SK-N-SH treated with all-trans-retinoic acid at 6 μM for 48 hours (cell line): ENCODE measurements at regions not wholly inside any gene's neighbourhood (a gene's known extent, or its start where the extent isn't known, plus 50 kb on each side); places are given as distances from the start of the nearest gene placed in this dataset.

ENCODE experiments used
- ATAC-seq: fragments of 200-7000 bp; cut with Tn5 transposase; 3 replicates; pipeline ENCODE4 v1.9.1; 2020; ENCODE audit warnings: mild to moderate bottlenecking, moderate library complexity
- ARNTL ChIP-seq: fragments of 450-650 bp; formaldehyde crosslinking; IDR thresholded peaks from 2 replicates; pipeline ENCODE4 v1.5.0; 2020; ENCODE audit warnings: low read depth, mild to moderate bottlenecking, moderate library complexity, borderline replicate concordance
- BACH2 ChIP-seq: fragments of 250-450 bp; sonication (Bioruptor Pico); IDR thresholded peaks from 2 replicates; pipeline ENCODE4 v1.9.0; 2021; ENCODE audit warnings: mild to moderate bottlenecking, borderline replicate concordance
- CREB5 ChIP-seq: fragments of 250-450 bp; sonication (Bioruptor Pico); IDR thresholded peaks from 2 replicates; pipeline ENCODE4 v1.5.1; 2020; ENCODE audit warnings: low read depth, mild to moderate bottlenecking, moderate library complexity
- CSRNP3 ChIP-seq: fragments of 250-450 bp; sonication (Bioruptor Pico); IDR thresholded peaks from 2 replicates; pipeline ENCODE4 v1.5.1; 2021; ENCODE audit warnings: mild to moderate bottlenecking, moderate library complexity
- ESRRG ChIP-seq: fragments of 250-450 bp; sonication (Bioruptor Pico); IDR thresholded peaks from 2 replicates; pipeline ENCODE4 v1.6.1; 2021; ENCODE audit warnings: mild to moderate bottlenecking
- GLIS3 ChIP-seq: fragments of 250-450 bp; sonication (Bioruptor Pico); IDR thresholded peaks from 2 replicates; pipeline ENCODE4 v1.5.0; 2020; ENCODE audit warnings: mild to moderate bottlenecking, moderate library complexity
- OSR1 ChIP-seq: fragments of 250-450 bp; sonication (Bioruptor Pico); IDR thresholded peaks from 2 replicates; pipeline ENCODE4 v1.8.0; 2022; ENCODE audit warnings: moderate library complexity, mild to moderate bottlenecking, inconsistent platforms
- PATZ1 ChIP-seq: fragments of 250-450 bp; sonication (Bioruptor Pico); IDR thresholded peaks from 2 replicates; pipeline ENCODE4 v1.8.0; 2020; ENCODE audit warnings: mild to moderate bottlenecking, moderate library complexity, borderline replicate concordance
- POU6F1 ChIP-seq: fragments of 250-450 bp; sonication (Bioruptor Pico); IDR thresholded peaks from 2 replicates; pipeline ENCODE4 v1.8.0; 2021; ENCODE audit warnings: low read depth, mild to moderate bottlenecking, moderate library complexity, borderline replicate concordance
- PPARA ChIP-seq: fragments of 250-450 bp; sonication (Bioruptor Pico); IDR thresholded peaks from 2 replicates; pipeline ENCODE4 v1.5.0; 2020; ENCODE audit warnings: mild to moderate bottlenecking, borderline replicate concordance
- RARB ChIP-seq: fragments of 250-450 bp; sonication (Bioruptor Pico); IDR thresholded peaks from 2 replicates; pipeline ENCODE4 v1.8.0; 2021; ENCODE audit warnings: mild to moderate bottlenecking, moderate library complexity
- SNAI2 ChIP-seq: fragments of 250-450 bp; sonication (Bioruptor Pico); IDR thresholded peaks from 2 replicates; pipeline ENCODE4 v1.5.0; 2020; ENCODE audit warnings: mild to moderate bottlenecking, moderate library complexity
- TCF4 ChIP-seq: fragments of 250-450 bp; sonication (Bioruptor Pico); IDR thresholded peaks from 2 replicates; pipeline ENCODE4 v1.8.0; 2021; ENCODE audit warnings: mild to moderate bottlenecking, moderate library complexity, borderline replicate concordance
- TOX ChIP-seq: fragments of 250-450 bp; sonication (Bioruptor Pico); IDR thresholded peaks from 2 replicates; pipeline ENCODE4 v1.8.0; 2021; ENCODE audit warnings: mild to moderate bottlenecking, moderate library complexity, borderline replicate concordance
- TSHZ2 ChIP-seq: fragments of 250-450 bp; sonication (Bioruptor Pico); IDR thresholded peaks from 2 replicates; pipeline ENCODE4 v1.5.0; 2020; ENCODE audit warnings: mild to moderate bottlenecking, moderate library complexity
- ZC3H10 ChIP-seq: fragments of 250-450 bp; sonication (Bioruptor Pico); IDR thresholded peaks from 2 replicates; pipeline ENCODE4 v1.5.1; 2021; ENCODE audit warnings: mild to moderate bottlenecking, moderate library complexity
- ZFP3 ChIP-seq: fragments of 250-450 bp; sonication (Bioruptor Pico); IDR thresholded peaks from 2 replicates; pipeline ENCODE4 v1.5.0; 2020; ENCODE audit warnings: mild to moderate bottlenecking, moderate library complexity
- ZFP30 ChIP-seq: fragments of 450-650 bp; formaldehyde crosslinking; IDR thresholded peaks from 2 replicates; pipeline ENCODE4 v1.5.0; 2022; ENCODE audit warnings: mild to moderate bottlenecking, moderate library complexity
- ZNF565 ChIP-seq: fragments of 450-650 bp; formaldehyde crosslinking; conservative IDR thresholded peaks from 2 replicates; pipeline ENCODE4 v1.5.0; 2020; ENCODE audit warnings: low read depth, mild to moderate bottlenecking, moderate library complexity
- ZNF8 ChIP-seq: fragments of 450-650 bp; formaldehyde crosslinking; IDR thresholded peaks from 2 replicates; pipeline ENCODE4 v1.5.0; 2020; ENCODE audit warnings: mild to moderate bottlenecking, moderate library complexity

- no peak for ATAC-seq
These were observed 88.3 kb upstream of the PTCH1 start for GRCh38 chr9:95605101-95605500.

GRCh38 chr9:95598236-95598635 is 81.5 kb upstream of the PTCH1 start:
- no peak for ATAC-seq
- TF ChIP-seq POU6F1 (CRISPR knock-in tag): no peak
- TF ChIP-seq TOX (CRISPR knock-in tag): no peak
- no peak for TF ChIP-seq TCF4 (CRISPR knock-in tag)
- TF ChIP-seq BACH2 (CRISPR knock-in tag): no peak
- TF ChIP-seq CSRNP3 (CRISPR knock-in tag): no peak
- no peak for TF ChIP-seq ZFP30 (CRISPR knock-in tag)
- no peak for TF ChIP-seq OSR1 (CRISPR knock-in tag)

More at GRCh38 chr9:95605101-95605500, 88.3 kb upstream of the PTCH1 start:
- no peak for TF ChIP-seq CREB5 (CRISPR knock-in tag)
- no peak for TF ChIP-seq TCF4 (CRISPR knock-in tag)
- no peak for TF ChIP-seq TOX (CRISPR knock-in tag)
- TF ChIP-seq PPARA (CRISPR knock-in tag): no peak
- no peak for TF ChIP-seq OSR1 (CRISPR knock-in tag)
- no peak for TF ChIP-seq ESRRG (CRISPR knock-in tag)
- no peak for TF ChIP-seq ZC3H10 (CRISPR knock-in tag)
- TF ChIP-seq POU6F1 (CRISPR knock-in tag): no peak
- no peak for TF ChIP-seq CSRNP3 (CRISPR knock-in tag)
- no peak for TF ChIP-seq ZFP3 (CRISPR knock-in tag)
- TF ChIP-seq ZFP30 (CRISPR knock-in tag): no peak
- TF ChIP-seq GLIS3 (CRISPR knock-in tag): no peak
- TF ChIP-seq RARB: no peak
- no peak for TF ChIP-seq TSHZ2 (CRISPR knock-in tag)
- TF ChIP-seq SNAI2 (CRISPR knock-in tag): no peak
- TF ChIP-seq ZNF8 (CRISPR knock-in tag): no peak
- TF ChIP-seq ZNF565 (CRISPR knock-in tag): no peak
- no peak for TF ChIP-seq PATZ1 (CRISPR knock-in tag)
- no peak for TF ChIP-seq ARNTL (CRISPR knock-in tag)
- TF ChIP-seq BACH2 (CRISPR knock-in tag): no peak
